T-cell (primary cell): ENCODE measurements at regions not wholly inside any gene's neighbourhood (a gene's known extent, or its start where the extent isn't known, plus 50 kb on each side); places are given as distances from the start of the nearest gene placed in this dataset.

Experiments
- ATAC-seq, 4 experiments: fragments of 200-7000 bp in 3 of 4; fragments of 150-1000 bp in 1 of 4; cut with Tn5 transposase; replicated peaks in 1 of 4; 1 replicate in 3 of 4; 2 replicates in 1 of 4; pipeline ENCODE4 v1.10.0; 2021; ENCODE audit warnings: moderate library complexity in 3 of 4, mild to moderate bottlenecking in 2 of 4, moderate number of reproducible peaks in 1 of 4
- CTCF ChIA-PET, 2 donors: fragments of 300-600 bp; sonication (Branson Sonifier 250); formaldehyde crosslinking; loops; one replicate each; lab custom pipeline; 2022; ENCODE audit warnings: antibody characterized with exemption in 2 of 2; lab: Charles Lee
- POLR2A ChIA-PET, 2 donors: fragments of 300-600 bp; sonication (Branson Sonifier 250); formaldehyde crosslinking; loops; one replicate each; lab custom pipeline; 2022; ENCODE audit warnings: antibody characterized with exemption in 2 of 2; lab: Charles Lee
- DNase-seq, 35 experiments: peaks; one replicate each; pipeline versions ENCODE4 v3.0.0 to v3.0.0-alpha.2; 2013 to 2023
- H3K27ac ChIP-seq: one replicate; pipeline ENCODE4 v1.5.1; 2013; ENCODE audit warnings: low read length
- H3K27me3 ChIP-seq, 2 experiments: replicated peaks in 1 of 2; 1 replicate in 1 of 2; 2 replicates in 1 of 2; pipeline versions ENCODE4 v1.6.1 to v1.7.0; 2013; ENCODE audit warnings: low read length in 1 of 2, mixed read lengths in 1 of 2; ENCODE audit not compliant: control insufficient read depth in 2 of 2, insufficient read depth in 2 of 2; ENCODE audit errors: extremely low read depth in 1 of 2
- H3K36me3 ChIP-seq, 2 donors: 1 replicate in 1 of 2; 2 replicates in 1 of 2; pipeline versions ENCODE4 v1.6.1 to v1.7.0; 2013; ENCODE audit warnings: low read length in 1 of 2; ENCODE audit not compliant: control insufficient read depth in 2 of 2, insufficient read depth in 1 of 2; ENCODE audit errors: extremely low read depth in 1 of 2
- H3K4me1 ChIP-seq, 2 experiments: 1 replicate in 1 of 2; 2 replicates in 1 of 2; pipeline versions ENCODE4 v1.6.1 to v1.7.0; 2013; ENCODE audit warnings: low read length in 2 of 2, mixed read lengths in 1 of 2; ENCODE audit not compliant: insufficient read depth in 2 of 2, control insufficient read depth in 1 of 2; ENCODE audit errors: extremely low read depth in 1 of 2
- H3K4me3 ChIP-seq, 2 donors: 1 replicate in 1 of 2; 2 replicates in 1 of 2; pipeline versions ENCODE4 v1.5.1 to v1.7.0; 2013; ENCODE audit warnings: mild to moderate bottlenecking in 2 of 2, low read length in 1 of 2, moderate library complexity in 1 of 2; ENCODE audit not compliant: control insufficient read depth in 1 of 2; ENCODE audit errors: extremely low read depth in 1 of 2
- H3K9me3 ChIP-seq: 2 replicates; pipeline ENCODE4 v1.7.0; 2013
- H3K27ac Mint-ChIP-seq, 2 donors: one replicate each; pipeline ENCODE4 v1.8.0; 2020 to 2021; ENCODE audit warnings: mild to moderate bottlenecking in 2 of 2, mixed read lengths in 2 of 2
- H3K27me3 Mint-ChIP-seq, 2 donors: one replicate each; pipeline ENCODE4 v1.8.0; 2021 to 2022; ENCODE audit warnings: mixed read lengths in 2 of 2
- H3K36me3 Mint-ChIP-seq: one replicate; pipeline ENCODE4 v1.8.0; 2021; ENCODE audit warnings: mixed read lengths
- H3K4me1 Mint-ChIP-seq, 3 donors: one replicate each; pipeline ENCODE4 v1.8.0; 2020 to 2022; ENCODE audit warnings: mixed read lengths in 3 of 3, mild to moderate bottlenecking in 1 of 3
- H3K4me3 Mint-ChIP-seq, 3 donors: one replicate each; pipeline ENCODE4 v1.8.0; 2020 to 2022; ENCODE audit warnings: mild to moderate bottlenecking in 3 of 3, mixed read lengths in 3 of 3, moderate library complexity in 3 of 3
- H3K9me3 Mint-ChIP-seq, 3 donors: one replicate each; pipeline ENCODE4 v1.8.0; 2020 to 2022; ENCODE audit warnings: mixed read lengths in 3 of 3
- WGBS: methylation state at CpG from one replicate; pipeline ENCODE4 v1.1.5; 2013; ENCODE audit warnings: missing lambda C conversion rate; ENCODE audit not compliant: insufficient coverage; 5-methylcytosine and 5-hydroxymethylcytosine counted together

DNA sequence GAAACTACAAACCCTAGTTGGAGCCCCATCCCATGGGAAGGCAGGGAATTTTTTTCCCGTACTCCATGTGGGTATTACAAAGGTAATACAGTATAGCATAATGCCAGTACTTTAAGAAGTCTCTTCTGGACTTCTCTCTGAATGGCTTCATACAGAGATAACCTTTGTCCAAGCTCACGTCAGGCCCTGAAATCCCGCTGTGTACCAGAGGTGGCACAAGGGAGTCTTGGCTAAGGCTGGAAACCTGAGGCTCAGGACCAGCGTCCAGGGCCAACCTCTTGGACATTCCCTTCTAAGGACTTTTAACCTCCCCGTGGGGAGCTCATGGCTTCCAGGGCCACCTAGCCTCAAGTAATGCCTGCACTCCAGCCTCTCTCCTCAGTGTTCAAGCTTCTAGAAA, 338.9 kb upstream of the FAM241A start:
- ATAC-seq = no peak
- 78% methylated on average over 4 of the region's 5 CpGs for WGBS
- no peak for DNase-seq
- H3K36me3 ChIP-seq = no peaks in the 10 kb centered on the region
- no peaks in the 10 kb centered on the region for H3K9me3 ChIP-seq
- H3K27me3 Mint-ChIP-seq = no peaks in the 10 kb centered on the region
- H3K9me3 Mint-ChIP-seq = peaks cover 0 to 5% (median 0%) of the 10 kb centered on the region in 3 donors
- no peaks in the 10 kb centered on the region for H3K27me3 ChIP-seq
- CTCF ChIA-PET = no interaction called here
- H3K36me3 Mint-ChIP-seq = no peaks in the 10 kb centered on the region
- H3K4me1 ChIP-seq = no peaks in the 10 kb centered on the region
- H3K27ac Mint-ChIP-seq = no peak overlapping the region
- POLR2A ChIA-PET = no interaction called here
- no peak overlapping the region for H3K4me3 ChIP-seq
- no peak overlapping the region for H3K27ac ChIP-seq
- no peaks in the 10 kb centered on the region for H3K4me1 Mint-ChIP-seq
- no peak overlapping the region for H3K4me3 Mint-ChIP-seq

- H3K4me1 ChIP-seq = no peaks in the 10 kb centered on the region
- POLR2A ChIA-PET = no interaction called here
- ATAC-seq (no peak), DNase-seq (no peak)
- H3K27ac ChIP-seq = no peak overlapping the region
- no peaks in the 10 kb centered on the region for H3K9me3 ChIP-seq
- Mint-ChIP-seq H3K4me1 (no peaks in the 10 kb centered on the region), H3K36me3 (no peaks in the 10 kb centered on the region), H3K4me3 (no peak overlapping the region), H3K9me3 (peaks cover 0 to 5% (median 0%) of the 10 kb centered on the region in 3 donors), H3K27me3 (no peaks in the 10 kb centered on the region), H3K27ac (no peak overlapping the region)
- H3K36me3 ChIP-seq = no peaks in the 10 kb centered on the region
- CTCF ChIA-PET = no interaction called here
- no peaks in the 10 kb centered on the region for H3K27me3 ChIP-seq
- H3K4me3 ChIP-seq = no peak overlapping the region
- WGBS = 71% methylated on average over 4 of the region's 5 CpGs
These were observed 337.7 kb upstream of the FAM241A start for GRCh38 chr4:111807576-111807975.

DNA sequence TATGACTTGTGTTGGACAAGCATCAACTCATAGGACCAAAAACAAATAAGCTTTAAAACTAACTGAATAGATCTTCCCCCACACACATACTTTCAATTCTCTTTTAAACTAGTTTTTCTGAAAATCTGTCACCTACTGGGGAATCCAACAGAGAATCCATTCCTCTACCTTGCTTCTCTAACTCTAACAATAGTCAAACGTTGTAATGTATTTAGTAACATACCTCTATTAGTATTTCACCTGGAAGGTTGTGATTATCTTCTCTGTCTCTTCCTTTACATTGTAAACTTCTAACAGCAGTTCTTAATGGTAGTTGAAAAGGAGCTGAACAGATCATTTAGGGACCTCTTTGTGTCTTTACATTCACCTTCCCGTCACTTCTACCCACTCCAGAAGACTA, 337.1 kb upstream of the FAM241A start:
- no peaks in the 10 kb centered on the region for H3K27me3 Mint-ChIP-seq
- no peak for DNase-seq
- Histone ChIP-seq H3K36me3 (no peaks in the 10 kb centered on the region), H3K4me1 (no peaks in the 10 kb centered on the region), H3K9me3 (no peaks in the 10 kb centered on the region), H3K4me3 (no peak overlapping the region), H3K27me3 (no peaks in the 10 kb centered on the region), H3K27ac (no peak overlapping the region)
- H3K4me1 Mint-ChIP-seq = no peaks in the 10 kb centered on the region
- CTCF ChIA-PET = no interaction called here
- no peak overlapping the region for H3K27ac Mint-ChIP-seq
- POLR2A ChIA-PET = no interaction called here
- no CpG with 5 or more reads among the region's 2 CpGs for WGBS
- no peak for ATAC-seq
- peaks cover 0 to 5% (median 0%) of the 10 kb centered on the region in 3 donors for H3K9me3 Mint-ChIP-seq
- no peaks in the 10 kb centered on the region for H3K36me3 Mint-ChIP-seq
- no peak overlapping the region for H3K4me3 Mint-ChIP-seq

GRCh38 chr4:111811661-111812060, 333.6 kb upstream of the FAM241A start:
- H3K27me3 Mint-ChIP-seq = no peaks in the 10 kb centered on the region
- POLR2A ChIA-PET = interaction anchor here in 1 of 2 donors (0.6 kb wide), 1 partner anchor 502 kb away, joined by 3 read pairs; no protein-coding TSS in a partner anchor
- no peak overlapping the region for H3K27ac ChIP-seq

GRCh38 chr4:111812114-111812513, 333.1 kb upstream of the FAM241A start:
- no CpG with 5 or more reads among the region's 3 CpGs for WGBS
- peaks cover 2 to 13% (median 4%) of the 10 kb centered on the region in 3 donors for H3K9me3 Mint-ChIP-seq
- Histone ChIP-seq H3K36me3 (no peaks in the 10 kb centered on the region), H3K27me3 (no peaks in the 10 kb centered on the region), H3K4me1 (no peaks in the 10 kb centered on the region), H3K9me3 (no peaks in the 10 kb centered on the region), H3K27ac (no peak overlapping the region), H3K4me3 (no peak overlapping the region)
- ATAC-seq = no peak
- H3K4me1 Mint-ChIP-seq = no peaks in the 10 kb centered on the region
- CTCF ChIA-PET = no interaction called here
- no peak overlapping the region for H3K27ac Mint-ChIP-seq
- H3K27me3 Mint-ChIP-seq = no peaks in the 10 kb centered on the region
- no peak for DNase-seq
- no peak overlapping the region for H3K4me3 Mint-ChIP-seq
- POLR2A ChIA-PET = interaction anchor here in 1 of 2 donors (0.6 kb wide), 1 partner anchor 502 kb away, joined by 3 read pairs; no protein-coding TSS in a partner anchor
- no peaks in the 10 kb centered on the region for H3K36me3 Mint-ChIP-seq

More at GRCh38 chr4:111811661-111812060, 333.6 kb upstream of the FAM241A start:
- CTCF ChIA-PET = no interaction called here
- no peak overlapping the region for H3K4me3 Mint-ChIP-seq
- H3K36me3 Mint-ChIP-seq = no peaks in the 10 kb centered on the region
- H3K9me3 ChIP-seq = no peaks in the 10 kb centered on the region
- H3K27ac Mint-ChIP-seq = no peak overlapping the region
- H3K4me1 ChIP-seq = no peaks in the 10 kb centered on the region
- no peak overlapping the region for H3K4me3 ChIP-seq
- WGBS = no CpG with 5 or more reads among the region's 2 CpGs
- no peaks in the 10 kb centered on the region for H3K36me3 ChIP-seq
- no peaks in the 10 kb centered on the region for H3K27me3 ChIP-seq
- no peak for ATAC-seq
- H3K4me1 Mint-ChIP-seq = no peaks in the 10 kb centered on the region
- no peak for DNase-seq
- peaks cover 2 to 8% (median 4%) of the 10 kb centered on the region in 3 donors for H3K9me3 Mint-ChIP-seq

DNA sequence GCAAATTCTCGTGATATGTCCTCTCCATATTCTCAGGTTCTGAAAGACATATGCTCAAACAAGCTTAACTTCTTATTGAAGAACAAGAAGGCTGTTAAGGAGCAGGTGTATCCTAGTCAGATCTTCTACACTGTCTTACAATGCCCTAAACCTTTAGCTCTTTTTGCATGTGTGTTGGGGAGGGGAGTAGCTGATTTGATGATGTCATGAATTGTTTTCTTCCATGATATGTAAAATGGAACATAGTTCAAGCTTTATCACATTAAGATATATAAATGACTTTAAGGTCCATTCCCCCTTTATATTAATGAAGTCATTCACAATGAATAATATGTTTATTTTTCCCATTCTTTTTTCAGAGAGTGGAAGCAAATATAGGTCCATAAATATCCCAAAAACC, 332.5 kb upstream of the FAM241A start:
- no peak overlapping the region for H3K27ac Mint-ChIP-seq
- H3K4me1 Mint-ChIP-seq = no peaks in the 10 kb centered on the region

More for the DNA sequence above, 332.5 kb upstream of the FAM241A start:
- no peak overlapping the region for H3K4me3 ChIP-seq
- ATAC-seq = no peak
- no peak for DNase-seq
- no peaks in the 10 kb centered on the region for H3K27me3 ChIP-seq
- no peaks in the 10 kb centered on the region for H3K9me3 ChIP-seq
- POLR2A ChIA-PET = no interaction called here
- Mint-ChIP-seq H3K9me3 (peaks cover 4 to 14% (median 4%) of the 10 kb centered on the region in 3 donors), H3K36me3 (no peaks in the 10 kb centered on the region), H3K4me3 (no peak overlapping the region), H3K27me3 (no peaks in the 10 kb centered on the region)
- WGBS = no CpG with 5 or more reads among the region's 1 CpG
- no peaks in the 10 kb centered on the region for H3K4me1 ChIP-seq
- H3K36me3 ChIP-seq = no peaks in the 10 kb centered on the region
- no peak overlapping the region for H3K27ac ChIP-seq
- CTCF ChIA-PET = no interaction called here
